ENCODE measurements at regions not wholly inside any gene's neighbourhood (a gene's known extent, or its start where the extent isn't known, plus 50 kb on each side); places are given as distances from the start of the nearest gene placed in this dataset.

DNA sequence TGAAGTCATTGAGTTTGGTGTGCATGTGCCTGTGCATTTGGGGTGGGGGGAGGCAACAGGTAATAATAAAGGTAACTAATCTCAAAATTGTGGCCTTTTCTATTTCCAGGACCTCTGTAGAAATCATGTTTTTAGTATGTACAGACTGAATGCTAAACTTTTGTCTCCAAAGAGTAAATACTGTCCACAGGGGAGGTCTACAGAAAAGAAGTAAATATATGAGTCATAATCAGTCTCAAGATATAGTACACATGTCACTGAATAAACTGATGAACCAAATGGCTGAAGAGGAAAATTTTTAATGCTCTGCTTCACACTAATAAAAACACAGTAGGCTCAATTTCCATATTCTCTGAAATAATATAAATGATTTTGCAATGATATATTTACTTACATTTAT, 440.4 kb upstream of the ZFP42 start:
- H3K27me3 Mint-ChIP-seq (ENCODE audit: low read depth): no peaks in the 10 kb centered on the region
- H3K4me3 Mint-ChIP-seq: no peak overlapping the region
- ATAC-seq (no peak), DNase-seq (no peak)
- no peaks in the 10 kb centered on the region for H3K4me1 Mint-ChIP-seq (ENCODE audit: low read depth)
- H3K36me3 Mint-ChIP-seq (ENCODE audit: insufficient read depth): no peaks in the 10 kb centered on the region
- H3K9me3 Mint-ChIP-seq: peaks cover 21% of the 10 kb centered on the region

DNA sequence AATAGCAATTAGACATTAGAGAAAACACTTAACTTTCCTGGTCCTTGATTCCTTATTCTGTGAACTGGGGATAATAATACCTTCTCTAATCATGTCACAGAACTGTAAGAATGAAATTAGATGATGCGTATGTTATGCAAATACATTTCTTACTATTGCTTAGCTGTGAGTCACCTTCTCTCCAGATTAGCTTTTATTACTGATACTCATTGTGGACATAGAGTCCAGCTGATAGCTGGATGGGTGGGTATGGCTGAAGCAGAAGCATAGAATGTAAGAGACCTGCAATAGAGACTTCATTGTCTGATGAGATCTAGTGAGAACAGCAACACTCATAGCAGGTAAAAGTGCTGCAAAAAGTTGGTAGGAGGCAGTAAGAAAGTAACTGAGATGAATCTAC, 437.2 kb upstream of the ZFP42 start:
- no peaks in the 10 kb centered on the region for H3K27me3 Mint-ChIP-seq (ENCODE audit: low read depth)
- no peak overlapping the region for H3K4me3 Mint-ChIP-seq
- no peaks in the 10 kb centered on the region for H3K4me1 Mint-ChIP-seq (ENCODE audit: low read depth)
- H3K36me3 Mint-ChIP-seq (ENCODE audit: insufficient read depth): no peaks in the 10 kb centered on the region
- no peak for DNase-seq
- ATAC-seq: no peak
- peaks cover 21% of the 10 kb centered on the region for H3K9me3 Mint-ChIP-seq

DNA sequence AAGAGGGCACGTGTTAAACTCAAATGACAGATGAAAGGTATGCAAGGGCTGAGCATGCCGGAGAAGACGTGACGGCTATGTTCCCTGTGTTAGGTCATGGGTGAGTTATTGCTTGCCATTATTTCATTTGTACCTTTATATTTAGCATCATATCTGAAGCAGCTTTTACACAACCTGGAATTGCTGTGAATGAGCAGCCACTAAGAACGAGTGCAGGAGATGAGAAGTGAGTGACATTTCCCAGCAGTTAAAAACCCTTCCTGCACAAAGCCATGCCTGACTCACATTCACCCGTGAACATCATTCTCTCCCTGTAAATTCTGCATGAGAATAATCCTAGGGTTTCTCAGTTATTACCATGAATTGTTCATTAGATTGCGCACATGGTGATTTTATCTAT, 433.2 kb upstream of the ZFP42 start:
- Mint-ChIP-seq H3K4me3 (no peak overlapping the region), H3K36me3 (ENCODE audit: insufficient read depth) (no peaks in the 10 kb centered on the region), H3K27me3 (ENCODE audit: low read depth) (no peaks in the 10 kb centered on the region), H3K9me3 (peaks cover 22% of the 10 kb centered on the region), H3K4me1 (ENCODE audit: low read depth) (no peaks in the 10 kb centered on the region)
- DNase-seq (no peak), ATAC-seq (no peak)

GRCh38 chr4:187565416-187565815, 430.2 kb upstream of the ZFP42 start:
- no peaks in the 10 kb centered on the region for H3K27me3 Mint-ChIP-seq (ENCODE audit: low read depth)
- no peaks in the 10 kb centered on the region for H3K36me3 Mint-ChIP-seq (ENCODE audit: insufficient read depth)
- DNase-seq (no peak), ATAC-seq (no peak)
- no peaks in the 10 kb centered on the region for H3K4me1 Mint-ChIP-seq (ENCODE audit: low read depth)
- peaks cover 8% of the 10 kb centered on the region for H3K9me3 Mint-ChIP-seq
- no peak overlapping the region for H3K4me3 Mint-ChIP-seq

- peaks cover 12% of the 10 kb centered on the region for H3K9me3 Mint-ChIP-seq
- H3K4me3 Mint-ChIP-seq: no peak overlapping the region
- DNase-seq (no peak), ATAC-seq (no peak)
- H3K27me3 Mint-ChIP-seq (ENCODE audit: low read depth): no peaks in the 10 kb centered on the region
- H3K36me3 Mint-ChIP-seq (ENCODE audit: insufficient read depth): no peaks in the 10 kb centered on the region
- no peaks in the 10 kb centered on the region for H3K4me1 Mint-ChIP-seq (ENCODE audit: low read depth)
Observed at GRCh38 chr4:187569871-187570270, 425.7 kb upstream of the ZFP42 start.

DNA sequence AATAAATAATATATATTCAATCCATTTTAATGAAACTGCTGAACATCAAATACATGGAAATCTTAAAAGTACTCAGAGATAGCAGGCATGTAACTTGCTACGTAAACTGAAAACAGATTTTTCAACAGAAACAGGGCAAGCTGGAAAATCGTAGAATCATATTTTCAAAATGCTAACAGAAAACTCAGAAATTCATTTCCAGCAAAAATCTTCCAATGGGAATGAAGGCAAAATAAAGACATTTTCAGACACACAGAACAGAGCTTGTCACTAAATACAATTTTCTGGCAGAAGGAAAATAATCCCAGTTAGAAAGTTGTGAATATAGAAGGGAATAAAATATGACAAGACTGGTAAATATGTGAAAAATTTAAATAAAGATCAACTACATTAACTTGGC, 419.9 kb upstream of the ZFP42 start:
- H3K27me3 Mint-ChIP-seq (ENCODE audit: low read depth): no peaks in the 10 kb centered on the region
- H3K36me3 Mint-ChIP-seq (ENCODE audit: insufficient read depth): no peaks in the 10 kb centered on the region
- no peak overlapping the region for H3K4me3 Mint-ChIP-seq
- ATAC-seq (no peak), DNase-seq (no peak)
- H3K9me3 Mint-ChIP-seq: peaks cover 8% of the 10 kb centered on the region
- H3K4me1 Mint-ChIP-seq (ENCODE audit: low read depth): no peaks in the 10 kb centered on the region

GRCh38 chr4:187576751-187577150, 418.8 kb upstream of the ZFP42 start:
- ATAC-seq (no peak), DNase-seq (no peak)
- Mint-ChIP-seq H3K9me3 (peaks cover 8% of the 10 kb centered on the region), H3K27me3 (ENCODE audit: low read depth) (no peaks in the 10 kb centered on the region), H3K4me3 (no peak overlapping the region), H3K4me1 (ENCODE audit: low read depth) (no peaks in the 10 kb centered on the region), H3K36me3 (ENCODE audit: insufficient read depth) (no peaks in the 10 kb centered on the region)

- no peak for ATAC-seq
- no peaks in the 10 kb centered on the region for H3K36me3 Mint-ChIP-seq (ENCODE audit: insufficient read depth)
Observed at GRCh38 chr4:187577941-187578480, 417.6 kb upstream of the ZFP42 start.

GRCh38 chr4:187586892-187587291, 408.7 kb upstream of the ZFP42 start:
- no peaks in the 10 kb centered on the region for H3K27me3 Mint-ChIP-seq (ENCODE audit: low read depth)
- no peak for DNase-seq
- ATAC-seq: no peak
- H3K4me1 Mint-ChIP-seq (ENCODE audit: low read depth): no peaks in the 10 kb centered on the region
- H3K9me3 Mint-ChIP-seq: no peaks in the 10 kb centered on the region
- no peaks in the 10 kb centered on the region for H3K36me3 Mint-ChIP-seq (ENCODE audit: insufficient read depth)
- no peak overlapping the region for H3K4me3 Mint-ChIP-seq

More at GRCh38 chr4:187577941-187578480, 417.6 kb upstream of the ZFP42 start:
- H3K27me3 Mint-ChIP-seq (ENCODE audit: low read depth): no peaks in the 10 kb centered on the region
- H3K9me3 Mint-ChIP-seq: peaks cover 4% of the 10 kb centered on the region
- no peaks in the 10 kb centered on the region for H3K4me1 Mint-ChIP-seq (ENCODE audit: low read depth)
- no peak for DNase-seq
- no peak overlapping the region for H3K4me3 Mint-ChIP-seq

GRCh38 chr4:187598196-187598595, 397.4 kb upstream of the ZFP42 start:
- Mint-ChIP-seq H3K9me3 (peaks cover 3% of the 10 kb centered on the region), H3K4me1 (ENCODE audit: low read depth) (no peaks in the 10 kb centered on the region), H3K4me3 (no peak overlapping the region), H3K27me3 (ENCODE audit: low read depth) (no peaks in the 10 kb centered on the region), H3K36me3 (ENCODE audit: insufficient read depth) (no peaks in the 10 kb centered on the region)
- ATAC-seq: no peak
- no peak for DNase-seq

DNA sequence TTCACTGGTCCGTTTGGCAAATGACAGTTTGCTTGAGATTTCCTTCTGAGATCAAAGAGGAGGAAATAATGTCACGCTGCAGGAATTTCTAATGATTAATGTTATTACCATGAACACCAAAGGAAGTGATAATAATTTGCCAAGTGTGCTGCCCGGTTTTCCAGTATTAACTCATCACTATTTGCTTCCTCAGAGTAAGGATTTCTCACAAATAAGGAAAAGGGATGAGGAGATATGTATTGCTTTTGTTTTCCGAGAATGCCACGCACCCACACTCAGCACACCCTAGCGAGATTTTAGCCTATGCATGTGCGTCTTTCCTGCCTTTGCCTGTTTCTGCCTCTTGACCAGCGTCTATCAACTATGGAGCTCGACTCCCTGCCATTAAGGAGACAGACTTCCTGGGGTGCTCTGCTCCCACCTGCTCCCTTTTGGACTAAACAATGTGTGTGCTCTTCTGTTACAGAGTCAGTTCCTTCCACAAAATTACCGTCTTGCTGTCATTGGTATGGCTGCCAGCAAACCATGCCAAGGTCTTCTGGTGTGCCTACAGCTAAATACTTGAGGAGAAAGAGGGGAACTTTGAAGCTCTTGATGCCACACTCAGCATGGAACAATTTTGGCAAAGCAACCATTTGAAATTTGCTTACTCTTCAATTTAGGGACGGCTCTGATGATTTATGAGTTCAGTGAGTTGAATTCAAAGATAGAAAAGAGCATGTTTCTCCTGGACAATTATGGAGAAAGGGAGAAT, 393.1 kb upstream of the ZFP42 start:
- H3K9me3 Mint-ChIP-seq: peaks cover 3% of the 10 kb centered on the region
- H3K4me1 Mint-ChIP-seq (ENCODE audit: low read depth): no peaks in the 10 kb centered on the region
- DNase-seq (no peak), ATAC-seq (no peak)
- H3K36me3 Mint-ChIP-seq (ENCODE audit: insufficient read depth): no peaks in the 10 kb centered on the region
- H3K27me3 Mint-ChIP-seq (ENCODE audit: low read depth): no peaks in the 10 kb centered on the region
- H3K4me3 Mint-ChIP-seq: no peak overlapping the region

DNA sequence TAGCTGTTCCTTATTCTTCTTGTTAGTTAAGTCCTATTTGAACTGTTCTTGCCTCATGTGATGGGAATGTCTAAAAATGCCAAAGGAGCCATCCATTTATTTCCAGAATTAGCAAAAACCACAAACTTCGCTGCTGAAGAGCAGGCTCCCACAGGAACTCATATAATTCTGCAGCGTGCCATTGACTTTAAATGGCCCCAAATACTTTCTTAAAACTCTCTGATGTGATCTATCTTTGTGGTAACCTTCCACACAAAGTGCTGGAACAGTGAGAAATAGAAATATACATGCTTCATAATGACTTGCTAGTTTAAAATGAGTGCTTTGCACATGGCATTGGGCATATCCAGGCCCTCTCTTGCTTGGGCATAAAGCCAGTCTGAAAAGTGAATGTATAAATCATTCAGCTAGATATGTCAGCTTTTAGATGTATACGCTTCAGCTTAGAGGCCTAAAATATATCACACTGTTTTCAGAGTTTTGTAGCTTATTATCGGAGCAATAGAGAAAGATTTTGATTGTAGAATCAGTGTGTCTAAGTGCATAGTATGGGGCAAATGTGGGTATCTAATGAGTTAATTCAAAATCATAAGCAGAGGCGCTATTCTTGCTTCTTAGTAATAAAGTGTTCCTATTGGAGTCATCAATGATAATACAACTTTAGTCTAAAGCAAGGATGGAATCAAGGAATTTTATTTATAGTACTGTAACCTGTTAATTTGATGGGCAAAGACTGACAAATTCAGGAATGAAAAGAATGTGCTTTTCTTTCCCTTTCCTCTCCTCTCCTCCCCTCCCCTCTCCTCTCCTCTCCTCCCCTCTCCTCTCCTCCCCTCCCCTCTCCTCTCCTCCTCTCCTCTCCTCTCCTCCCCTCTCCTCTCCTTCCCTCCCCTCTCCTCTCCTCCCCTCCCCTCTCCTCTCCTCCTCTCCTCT, 392.2 kb upstream of the ZFP42 start:
- ATAC-seq (no peak), DNase-seq (no peak)
- Mint-ChIP-seq H3K27me3 (ENCODE audit: low read depth) (no peaks in the 10 kb centered on the region), H3K36me3 (ENCODE audit: insufficient read depth) (no peaks in the 10 kb centered on the region), H3K9me3 (peaks cover 3% of the 10 kb centered on the region), H3K4me1 (ENCODE audit: low read depth) (no peaks in the 10 kb centered on the region), H3K4me3 (no peak overlapping the region)

GRCh38 chr4:187604984-187605383, 390.6 kb upstream of the ZFP42 start:
- H3K4me3 Mint-ChIP-seq: no peak overlapping the region
- H3K36me3 Mint-ChIP-seq (ENCODE audit: insufficient read depth): no peaks in the 10 kb centered on the region
- H3K4me1 Mint-ChIP-seq (ENCODE audit: low read depth): no peaks in the 10 kb centered on the region
- H3K9me3 Mint-ChIP-seq: no peaks in the 10 kb centered on the region
- ATAC-seq (no peak), DNase-seq (no peak)
- H3K27me3 Mint-ChIP-seq (ENCODE audit: low read depth): no peaks in the 10 kb centered on the region

DNA sequence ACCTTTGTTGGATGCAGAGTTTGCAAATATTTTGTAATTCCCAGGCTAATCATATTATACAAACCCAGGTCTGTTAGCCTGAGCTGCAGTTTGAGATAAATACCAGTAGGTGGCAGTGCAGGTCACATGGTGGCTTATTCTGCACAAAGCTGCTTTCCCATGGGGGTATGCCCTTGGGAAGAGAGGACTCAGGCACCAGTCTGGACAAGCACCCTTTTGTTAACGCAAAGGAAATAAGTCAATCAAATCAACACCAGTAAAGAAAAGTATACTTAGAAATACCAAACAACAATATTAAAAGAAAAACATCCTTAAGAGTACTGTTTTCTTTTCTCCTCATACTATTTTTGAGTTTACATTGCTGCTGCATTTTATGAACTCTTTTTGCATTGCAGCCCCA, 389.0 kb upstream of the ZFP42 start:
- DNase-seq (no peak), ATAC-seq (no peak)
- H3K4me1 Mint-ChIP-seq (ENCODE audit: low read depth): no peaks in the 10 kb centered on the region
- H3K27me3 Mint-ChIP-seq (ENCODE audit: low read depth): no peaks in the 10 kb centered on the region
- H3K4me3 Mint-ChIP-seq: no peak overlapping the region
- H3K36me3 Mint-ChIP-seq (ENCODE audit: insufficient read depth): no peaks in the 10 kb centered on the region
- peaks cover 4% of the 10 kb centered on the region for H3K9me3 Mint-ChIP-seq

GRCh38 chr4:187608001-187608421, 387.6 kb upstream of the ZFP42 start:
- Mint-ChIP-seq H3K9me3 (peaks cover 4% of the 10 kb centered on the region), H3K4me1 (ENCODE audit: low read depth) (no peaks in the 10 kb centered on the region), H3K36me3 (ENCODE audit: insufficient read depth) (no peaks in the 10 kb centered on the region), H3K4me3 (no peak overlapping the region), H3K27me3 (ENCODE audit: low read depth) (no peaks in the 10 kb centered on the region)
- DNase-seq (no peak), ATAC-seq (no peak)
